Keratinocyte (primary cell): ENCODE measurements at regions not wholly inside any gene's neighbourhood (a gene's known extent, or its start where the extent isn't known, plus 50 kb on each side); places are given as distances from the start of the nearest gene placed in this dataset.

Source experiments
- DNase-seq: peaks from one replicate; pipeline ENCODE4 v3.0.0-alpha.2; 2011; ENCODE audit warnings: low read depth, missing footprints, low spot score
- FAIRE-seq: peaks from 2 replicates; lab custom pipeline; 2011; peaks lifted over from hg19 to GRCh38; lab: Jason Lieb, UNC
- H2AFZ ChIP-seq: 2 replicates; pipeline ENCODE4 v1.6.0; 2012; ENCODE audit warnings: low read length, control low read depth, inconsistent platforms; ENCODE audit not compliant: control insufficient read depth
- H3K27ac ChIP-seq: 2 replicates; pipeline ENCODE4 v1.5.1; 2011; ENCODE audit warnings: low read length; ENCODE audit not compliant: control insufficient read depth, insufficient read depth
- H3K27me3 ChIP-seq: 3 replicates; pipeline ENCODE4 v1.6.0; 2011; ENCODE audit warnings: low read length; ENCODE audit not compliant: control insufficient read depth, insufficient read depth; ENCODE audit errors: extremely low read depth
- H3K36me3 ChIP-seq, 2 experiments: 2 replicates in 1 of 2; 3 replicates in 1 of 2; pipeline ENCODE4 v1.5.1; 2011; ENCODE audit warnings: low read length in 2 of 2, mild to moderate bottlenecking in 1 of 2; ENCODE audit not compliant: control insufficient read depth in 2 of 2, insufficient read depth in 2 of 2; ENCODE audit errors: extremely low read depth in 1 of 2
- H3K4me1 ChIP-seq: 3 replicates; pipeline ENCODE4 v1.5.1; 2011; ENCODE audit warnings: low read length; ENCODE audit not compliant: control insufficient read depth, insufficient read depth; ENCODE audit errors: extremely low read depth
- H3K4me2 ChIP-seq: 3 replicates; pipeline ENCODE4 v1.6.0; 2011; ENCODE audit warnings: low read depth, low read length; ENCODE audit not compliant: control insufficient read depth, insufficient read depth; ENCODE audit errors: extremely low read depth
- H3K4me3 ChIP-seq, 3 experiments: fragments of 200-600 bp in 1 of 3; sonication (generic) in 1 of 3; 2 replicates in 2 of 3; 3 replicates in 1 of 3; pipeline ENCODE4 v1.5.1; 2011 to 2016; ENCODE audit warnings: low read length in 3 of 3, mild to moderate bottlenecking in 3 of 3, control low read depth in 2 of 3, inconsistent platforms in 1 of 3, low read depth in 1 of 3, mixed read lengths in 1 of 3, mixed run types in 1 of 3, moderate library complexity in 1 of 3; ENCODE audit not compliant: control insufficient read depth in 2 of 3, insufficient read depth in 2 of 3; ENCODE audit errors: extremely low read depth in 1 of 3
- H3K79me2 ChIP-seq: 2 replicates; pipeline ENCODE4 v1.6.0; 2012; ENCODE audit warnings: low read length; ENCODE audit not compliant: control insufficient read depth, insufficient read depth
- H3K9ac ChIP-seq: 3 replicates; pipeline ENCODE4 v1.6.0; 2011; ENCODE audit warnings: low read length; ENCODE audit not compliant: control insufficient read depth, insufficient read depth; ENCODE audit errors: extremely low read depth
- H3K9me1 ChIP-seq: 3 replicates; pipeline ENCODE4 v1.6.0; 2011; ENCODE audit warnings: low read length; ENCODE audit not compliant: control insufficient read depth, insufficient read depth; ENCODE audit errors: extremely low read depth
- H3K9me3 ChIP-seq: 2 replicates; pipeline ENCODE4 v1.5.1; 2012; ENCODE audit warnings: low read depth, low read length; ENCODE audit not compliant: control insufficient read depth
- H4K20me1 ChIP-seq: 3 replicates; pipeline ENCODE4 v1.6.0; 2011; ENCODE audit warnings: low read length; ENCODE audit not compliant: control insufficient read depth, insufficient read depth; ENCODE audit errors: extremely low read depth
- EZH2 ChIP-seq: IDR thresholded peaks from one replicate; pipeline ENCODE4 v1.6.1; 2012; ENCODE audit warnings: inconsistent platforms, mild to moderate bottlenecking, low read length, moderate library complexity
- dilution Hi-C: fragments of 300-500 bp; cut with MboI; formaldehyde crosslinking; loops from one replicate; pipeline ENCODE4 v1.7.0; 2020; ENCODE audit warnings: low sequenced_read_pairs; ENCODE audit not compliant: extremely low pct_ligation_motif_present
- TF ChIP-seq, protein P1 (sequence below), 3 experiments: IDR thresholded peaks in 1 of 3; conservative IDR thresholded peaks in 1 of 3; optimal IDR thresholded peaks in 1 of 3; 2 replicates in 2 of 3; 3 replicates in 1 of 3; pipeline versions ENCODE3 to v1.5.1; 2011; ENCODE audit warnings: low read length in 3 of 3, mild to moderate bottlenecking in 3 of 3, moderate library complexity in 2 of 3, control low read depth in 1 of 3, inconsistent platforms in 1 of 3; ENCODE audit not compliant: insufficient read depth in 2 of 3; ENCODE audit errors: extremely low read depth in 1 of 3

GRCh38 chr11:45386972-45387371 lies 100.8 kb upstream of the SYT13 start:
- dilution Hi-C loops = no loop called here
- DNase-seq (no peak), FAIRE-seq (no peak)
- Histone ChIP-seq H3K36me3 (no peaks in the 10 kb centered on the region), H3K4me1 (no peaks in the 10 kb centered on the region), H3K4me2 (no peak overlapping the region), H3K9me3 (no peaks in the 10 kb centered on the region), H4K20me1 (no peaks in the 10 kb centered on the region), H3K9me1 (no peaks in the 10 kb centered on the region), H3K9ac (no peak overlapping the region), H3K27ac (no peak overlapping the region), H3K4me3 (no peak overlapping the region), H3K79me2 (no peaks in the 10 kb centered on the region), H3K27me3 (peaks cover 7% of the 10 kb centered on the region), H2AFZ (no peak overlapping the region)
- TF ChIP-seq, protein P1, sequence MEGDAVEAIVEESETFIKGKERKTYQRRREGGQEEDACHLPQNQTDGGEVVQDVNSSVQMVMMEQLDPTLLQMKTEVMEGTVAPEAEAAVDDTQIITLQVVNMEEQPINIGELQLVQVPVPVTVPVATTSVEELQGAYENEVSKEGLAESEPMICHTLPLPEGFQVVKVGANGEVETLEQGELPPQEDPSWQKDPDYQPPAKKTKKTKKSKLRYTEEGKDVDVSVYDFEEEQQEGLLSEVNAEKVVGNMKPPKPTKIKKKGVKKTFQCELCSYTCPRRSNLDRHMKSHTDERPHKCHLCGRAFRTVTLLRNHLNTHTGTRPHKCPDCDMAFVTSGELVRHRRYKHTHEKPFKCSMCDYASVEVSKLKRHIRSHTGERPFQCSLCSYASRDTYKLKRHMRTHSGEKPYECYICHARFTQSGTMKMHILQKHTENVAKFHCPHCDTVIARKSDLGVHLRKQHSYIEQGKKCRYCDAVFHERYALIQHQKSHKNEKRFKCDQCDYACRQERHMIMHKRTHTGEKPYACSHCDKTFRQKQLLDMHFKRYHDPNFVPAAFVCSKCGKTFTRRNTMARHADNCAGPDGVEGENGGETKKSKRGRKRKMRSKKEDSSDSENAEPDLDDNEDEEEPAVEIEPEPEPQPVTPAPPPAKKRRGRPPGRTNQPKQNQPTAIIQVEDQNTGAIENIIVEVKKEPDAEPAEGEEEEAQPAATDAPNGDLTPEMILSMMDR (optimal IDR thresholded peaks at IDR 0.05 in 1 of 3, IDR thresholded peaks at IDR 0.05 in 1 of 3, conservative IDR thresholded peaks at IDR 0.05 in 1 of 3; ENCODE audit: extremely low read depth in 1 of 3, insufficient read depth in 2 of 3, low read length in 3 of 3) = no peak
- TF ChIP-seq EZH2 = no peak

DNA sequence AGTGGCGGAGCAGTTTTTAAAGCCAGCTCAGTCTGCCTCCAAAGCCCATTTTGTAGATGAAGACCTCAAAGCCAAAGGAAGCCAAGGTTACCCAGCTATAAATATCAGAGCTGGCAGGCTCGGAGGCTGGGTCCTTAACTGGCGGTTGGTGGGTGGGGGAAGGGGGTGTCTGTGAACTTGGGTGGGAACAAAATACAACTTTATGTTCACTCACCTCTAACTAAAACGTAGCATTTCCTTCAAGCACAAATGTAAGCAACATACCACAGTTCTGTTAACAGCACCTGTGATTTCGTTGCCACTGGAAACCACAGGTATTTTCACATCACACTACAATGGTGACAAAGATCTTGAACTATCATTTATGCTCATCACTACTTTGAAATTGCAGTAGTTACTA lies 99.7 kb upstream of the SYT13 start:
- Histone ChIP-seq H3K4me3 (no peak overlapping the region), H3K9me3 (no peaks in the 10 kb centered on the region), H4K20me1 (no peaks in the 10 kb centered on the region), H3K4me1 (no peaks in the 10 kb centered on the region), H3K4me2 (no peak overlapping the region), H3K79me2 (no peaks in the 10 kb centered on the region), H3K9ac (no peak overlapping the region), H3K27me3 (no peaks in the 10 kb centered on the region), H3K9me1 (no peaks in the 10 kb centered on the region), H2AFZ (no peak overlapping the region), H3K27ac (no peak overlapping the region), H3K36me3 (no peaks in the 10 kb centered on the region)
- dilution Hi-C loops = no loop called here
- FAIRE-seq (no peak), DNase-seq (no peak)
- TF ChIP-seq, protein P1 (optimal IDR thresholded peaks at IDR 0.05 in 1 of 3, IDR thresholded peaks at IDR 0.05 in 1 of 3, conservative IDR thresholded peaks at IDR 0.05 in 1 of 3; ENCODE audit: extremely low read depth in 1 of 3, insufficient read depth in 2 of 3, low read length in 3 of 3) = no peak
- no peak for TF ChIP-seq EZH2
